H1 (cell line): ENCODE measurements at regions not wholly inside any gene's neighbourhood (a gene's known extent, or its start where the extent isn't known, plus 50 kb on each side); places are given as distances from the start of the nearest gene placed in this dataset.
"Not testable (repeated sequence)": the region's sequence is repeated elsewhere in the genome, so short reads cannot be mapped to it uniquely, and the experiment has no call there.

Experiments used
- CTCF ChIA-PET: fragments of 300-600 bp; sonication (Branson Sonifier 250); formaldehyde crosslinking; loops from one replicate; lab custom pipeline; 2021; ENCODE audit not compliant: partially characterized antibody; lab: Charles Lee
- POLR2A ChIA-PET: fragments of 300-600 bp; sonication (Branson Sonifier 250); formaldehyde crosslinking; loops from one replicate; lab custom pipeline; 2021; ENCODE audit warnings: inconsistent platforms; ENCODE audit not compliant: partially characterized antibody; lab: Charles Lee
- DNase-seq, 2 experiments: peaks; one replicate each; pipeline versions ENCODE4 v3.0.0 to v3.0.0-alpha.2; 2010 to 2022; ENCODE audit warnings: low spot score in 2 of 2, low read depth in 1 of 2, mixed read lengths in 1 of 2
- FAIRE-seq: peaks from 2 replicates; lab custom pipeline; 2011; peaks lifted over from hg19 to GRCh38; lab: Jason Lieb, UNC
- H2AFZ ChIP-seq: 2 replicates; pipeline ENCODE4 v1.8.1; 2012; ENCODE audit warnings: low read length, inconsistent platforms
- H2AK5ac ChIP-seq: 2 replicates; pipeline ENCODE4 v1.6.1; 2013; ENCODE audit warnings: low read depth, low read length
- H2BK120ac ChIP-seq: replicated peaks from 2 replicates; pipeline ENCODE3; 2013; ENCODE audit warnings: low read depth, low read length, inconsistent platforms
- H2BK12ac ChIP-seq: 2 replicates; pipeline ENCODE4 v1.6.1; 2013; ENCODE audit warnings: low read depth, low read length
- H2BK15ac ChIP-seq: 2 replicates; pipeline ENCODE4 v1.6.1; 2013; ENCODE audit warnings: low read length
- H2BK20ac ChIP-seq: 2 replicates; pipeline ENCODE4 v1.6.1; 2013; ENCODE audit warnings: low read length
- H2BK5ac ChIP-seq: 2 replicates; pipeline ENCODE4 v1.6.1; 2013; ENCODE audit warnings: low read depth, low read length
- H3K14ac ChIP-seq: 2 replicates; pipeline ENCODE4 v1.6.1; 2013; ENCODE audit warnings: inconsistent platforms; ENCODE audit not compliant: insufficient read length
- H3K18ac ChIP-seq: 2 replicates; pipeline ENCODE4 v1.6.1; 2013; ENCODE audit warnings: low read length; ENCODE audit errors: extremely low read depth
- H3K23ac ChIP-seq: 2 replicates; pipeline ENCODE4 v1.6.1; 2013; ENCODE audit warnings: inconsistent platforms; ENCODE audit not compliant: insufficient read length
- H3K23me2 ChIP-seq: 2 replicates; pipeline ENCODE4 v1.6.1; 2013; ENCODE audit warnings: low read depth, low read length
- H3K27ac ChIP-seq: 2 replicates; pipeline ENCODE4 v1.6.1; 2011; ENCODE audit warnings: low read depth, low read length, inconsistent platforms
- H3K27me3 ChIP-seq, 4 experiments: replicated peaks in 1 of 4; 1 replicate in 1 of 4; 2 replicates in 3 of 4; pipeline versions ENCODE4 v1.6.1 to v1.8.1; 2011 to 2013; ENCODE audit warnings: low read length in 3 of 4, mild to moderate bottlenecking in 3 of 4, inconsistent platforms in 2 of 4, mixed read lengths in 2 of 4, moderate library complexity in 1 of 4; ENCODE audit not compliant: control insufficient read depth in 3 of 4, insufficient read depth in 3 of 4; ENCODE audit errors: extremely low read depth in 1 of 4
- H3K36me3 ChIP-seq, 4 experiments: 2 replicates each; pipeline versions ENCODE4 v1.6.1 to v1.8.1; 2011 to 2013; ENCODE audit warnings: mild to moderate bottlenecking in 4 of 4, low read length in 3 of 4, moderate library complexity in 2 of 4, control low read depth in 1 of 4, inconsistent platforms in 1 of 4; ENCODE audit not compliant: insufficient read depth in 4 of 4, control insufficient read depth in 2 of 4
- H3K4ac ChIP-seq: replicated peaks from 2 replicates; pipeline ENCODE3; 2013; ENCODE audit warnings: low read length, low read depth, mixed read lengths, inconsistent platforms; ENCODE audit not compliant: insufficient read length
- H3K4me1 ChIP-seq, 4 experiments: replicated peaks in 1 of 4; 1 replicate in 1 of 4; 2 replicates in 3 of 4; pipeline versions ENCODE4 v1.6.1 to v1.8.1; 2011 to 2013; ENCODE audit warnings: low read length in 3 of 4, inconsistent platforms in 2 of 4, mixed read lengths in 1 of 4; ENCODE audit not compliant: insufficient read depth in 4 of 4, control insufficient read depth in 3 of 4
- H3K4me2 ChIP-seq, 2 experiments: 2 replicates each; pipeline versions ENCODE4 v1.6.1 to v1.8.1; 2011 to 2013; ENCODE audit warnings: low read depth in 2 of 2, low read length in 2 of 2, control low read depth in 1 of 2, inconsistent platforms in 1 of 2, mild to moderate bottlenecking in 1 of 2; ENCODE audit not compliant: insufficient read depth in 1 of 2
- H3K4me3 ChIP-seq, 4 experiments: fragments of 200-600, 300-600 bp in 1 of 4; sonication (generic), shearing (Covaris generic), sonication (Bioruptor Twin) in 1 of 4; 2 replicates each; pipeline versions ENCODE4 v1.5.1 to v1.8.1; 2011 to 2016; ENCODE audit warnings: low read length in 4 of 4, low read depth in 3 of 4, control low read depth in 2 of 4, inconsistent platforms in 2 of 4, mild to moderate bottlenecking in 2 of 4, mixed read lengths in 1 of 4, moderate library complexity in 1 of 4; ENCODE audit not compliant: insufficient read depth in 2 of 4; ENCODE audit errors: extremely low read depth in 1 of 4
- H3K56ac ChIP-seq: replicated peaks from 2 replicates; pipeline ENCODE3; 2013; ENCODE audit warnings: low read depth, mild to moderate bottlenecking, mixed read lengths, low read length, inconsistent platforms; ENCODE audit not compliant: insufficient read length
- H3K79me1 ChIP-seq: 2 replicates; pipeline ENCODE4 v1.6.1; 2013; ENCODE audit warnings: low read depth, low read length, control low read depth
- H3K79me2 ChIP-seq, 2 experiments: 2 replicates each; pipeline versions ENCODE4 v1.6.1 to v1.8.1; 2012 to 2013; ENCODE audit warnings: low read length in 2 of 2, mild to moderate bottlenecking in 2 of 2, inconsistent platforms in 1 of 2; ENCODE audit not compliant: insufficient read depth in 2 of 2, control insufficient read depth in 1 of 2
- H3K9ac ChIP-seq, 4 experiments: replicated peaks in 1 of 4; 1 replicate in 1 of 4; 2 replicates in 3 of 4; pipeline versions ENCODE4 v1.6.1 to v1.8.1; 2011 to 2013; ENCODE audit warnings: low read depth in 3 of 4, low read length in 3 of 4, control low read depth in 2 of 4, mild to moderate bottlenecking in 2 of 4, moderate library complexity in 2 of 4, inconsistent platforms in 1 of 4; ENCODE audit errors: extremely low read depth in 1 of 4
- H3K9me3 ChIP-seq, 2 experiments: 2 replicates each; pipeline versions ENCODE4 v1.6.1 to v1.8.1; 2012 to 2013; ENCODE audit warnings: mild to moderate bottlenecking in 2 of 2, moderate library complexity in 2 of 2, control low read depth in 1 of 2, inconsistent platforms in 1 of 2, low read depth in 1 of 2, low read length in 1 of 2, mixed read lengths in 1 of 2; ENCODE audit not compliant: insufficient read depth in 2 of 2
- H4K20me1 ChIP-seq, 2 experiments: replicated peaks in 1 of 2; 2 replicates each; pipeline versions ENCODE3 to v1.8.1; 2011 to 2013; ENCODE audit warnings: inconsistent platforms in 2 of 2, low read length in 2 of 2, mild to moderate bottlenecking in 1 of 2; ENCODE audit not compliant: insufficient read depth in 2 of 2, control insufficient read depth in 1 of 2
- H4K5ac ChIP-seq: 2 replicates; pipeline ENCODE4 v1.6.1; 2013; ENCODE audit warnings: low read length, low read depth, mixed read lengths, inconsistent platforms; ENCODE audit not compliant: insufficient read length
- H4K8ac ChIP-seq: 2 replicates; pipeline ENCODE4 v1.8.0; 2013; ENCODE audit warnings: mild to moderate bottlenecking, moderate library complexity, low read length, inconsistent platforms; ENCODE audit not compliant: insufficient read depth; ENCODE audit errors: extremely low read depth
- H4K91ac ChIP-seq: replicated peaks from 2 replicates; pipeline ENCODE3; 2013; ENCODE audit warnings: low read length, mixed read lengths, inconsistent platforms; ENCODE audit not compliant: insufficient read length
- RAD21 ChIP-seq, 2 experiments: IDR thresholded peaks in 1 of 2; conservative IDR thresholded peaks in 1 of 2; 2 replicates each; pipeline ENCODE4 v1.6.1; 2011; ENCODE audit warnings: low read depth in 2 of 2, low read length in 2 of 2, improper control_type of control experiment in 1 of 2, inconsistent platforms in 1 of 2, mild to moderate bottlenecking in 1 of 2, moderate library complexity in 1 of 2
- WGBS, 2 experiments: shearing (Covaris generic) in 1 of 2; methylation state at CpG; one replicate each; pipeline versions ENCODE4 v1.1.6 to v1.1.7; 2013 to 2015; ENCODE audit warnings: low lambda C conversion rate in 2 of 2, mixed read lengths in 2 of 2, inconsistent platforms in 1 of 2, low coverage in 1 of 2, missing lambda C conversion rate in 1 of 2; ENCODE audit not compliant: insufficient replicate concordance in 2 of 2, insufficient coverage in 1 of 2, insufficient read length in 1 of 2; ENCODE audit errors: extremely low coverage in 1 of 2, missing lambda C conversion rate in 1 of 2; 5-methylcytosine and 5-hydroxymethylcytosine counted together
- TF ChIP-seq, protein P1 (sequence below), 3 experiments: IDR thresholded peaks; 1 replicate in 2 of 3; 2 replicates in 1 of 3; pipeline versions ENCODE4 v1.5.1 to v1.6.1; 2011; ENCODE audit warnings: low read length in 3 of 3, mild to moderate bottlenecking in 3 of 3, inconsistent platforms in 2 of 3, low read depth in 1 of 3, moderate library complexity in 1 of 3; ENCODE audit not compliant: insufficient read depth in 1 of 3; ENCODE audit errors: control extremely low read depth in 1 of 3

DNA sequence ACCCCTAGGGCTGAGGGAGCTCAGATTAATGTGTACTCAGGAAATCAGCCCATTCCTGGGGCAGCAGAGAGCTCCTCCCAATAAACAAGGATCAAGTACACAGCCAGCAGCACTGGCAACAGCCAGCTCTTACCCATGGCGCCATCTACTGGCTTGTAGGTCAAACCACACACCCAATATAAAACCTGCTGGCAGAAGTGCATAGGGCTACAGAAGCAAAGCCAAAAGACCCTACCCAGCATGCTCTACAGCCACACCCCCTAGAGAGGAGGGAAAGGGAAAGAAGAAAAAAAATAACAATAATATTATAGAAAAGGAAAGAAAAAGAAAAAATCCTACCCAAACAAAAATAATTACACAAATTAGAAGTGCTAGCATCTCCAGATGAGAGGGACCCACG, 127.5 kb upstream of the PABPC3 start:
- not testable (repeated sequence) for H3K4ac ChIP-seq, H3K27me3 ChIP-seq, DNase-seq, H2BK120ac ChIP-seq, H3K36me3 ChIP-seq, H3K79me2 ChIP-seq, H4K91ac ChIP-seq, FAIRE-seq, H2BK20ac ChIP-seq, H3K9me3 ChIP-seq, H3K56ac ChIP-seq, H4K20me1 ChIP-seq, H3K4me1 ChIP-seq, H2BK12ac ChIP-seq, H3K23me2 ChIP-seq, H3K23ac ChIP-seq, H3K18ac ChIP-seq, H3K14ac ChIP-seq, H2AFZ ChIP-seq, H2AK5ac ChIP-seq, H2BK15ac ChIP-seq, H2BK5ac ChIP-seq, H4K5ac ChIP-seq, H3K79me1 ChIP-seq, H3K27ac ChIP-seq, H4K8ac ChIP-seq
- Histone ChIP-seq H3K4me3 (peak overlapping the region; percentile 21 to 63 (median 36); a peak in 6 of 8 replicates), H3K4me2 (peak overlapping the region; percentile 63 to 68; a peak in 3 of 4 replicates), H3K9ac (0 out of 7 replicates have a peak overlapping the region, but pooled peaks of 1 of the 4 experiments have one; percentile 22)
- WGBS, 2 experiments: 33% methylated on average over 2 of the region's 2 CpGs; no CpG with 5 or more reads in 1 of the 2 experiments
- TF ChIP-seq RAD21 (IDR thresholded peaks at IDR 0.05 in 1 of 2, conservative IDR thresholded peaks at IDR 0.05 in 1 of 2; ENCODE audit: low read depth in 2 of 2, low read length in 2 of 2): peak; percentile 37 to 41; a peak in 2 of 4 replicates
- TF ChIP-seq, protein P1, sequence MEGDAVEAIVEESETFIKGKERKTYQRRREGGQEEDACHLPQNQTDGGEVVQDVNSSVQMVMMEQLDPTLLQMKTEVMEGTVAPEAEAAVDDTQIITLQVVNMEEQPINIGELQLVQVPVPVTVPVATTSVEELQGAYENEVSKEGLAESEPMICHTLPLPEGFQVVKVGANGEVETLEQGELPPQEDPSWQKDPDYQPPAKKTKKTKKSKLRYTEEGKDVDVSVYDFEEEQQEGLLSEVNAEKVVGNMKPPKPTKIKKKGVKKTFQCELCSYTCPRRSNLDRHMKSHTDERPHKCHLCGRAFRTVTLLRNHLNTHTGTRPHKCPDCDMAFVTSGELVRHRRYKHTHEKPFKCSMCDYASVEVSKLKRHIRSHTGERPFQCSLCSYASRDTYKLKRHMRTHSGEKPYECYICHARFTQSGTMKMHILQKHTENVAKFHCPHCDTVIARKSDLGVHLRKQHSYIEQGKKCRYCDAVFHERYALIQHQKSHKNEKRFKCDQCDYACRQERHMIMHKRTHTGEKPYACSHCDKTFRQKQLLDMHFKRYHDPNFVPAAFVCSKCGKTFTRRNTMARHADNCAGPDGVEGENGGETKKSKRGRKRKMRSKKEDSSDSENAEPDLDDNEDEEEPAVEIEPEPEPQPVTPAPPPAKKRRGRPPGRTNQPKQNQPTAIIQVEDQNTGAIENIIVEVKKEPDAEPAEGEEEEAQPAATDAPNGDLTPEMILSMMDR (IDR thresholded peaks at IDR 0.05; ENCODE audit: control extremely low read depth in 1 of 3, insufficient read depth in 1 of 3, low read depth in 1 of 3, low read length in 3 of 3): peak in 2 of 3 experiments; percentile 13 to 15; a peak in 1 of 4 replicates
- ChIA-PET POLR2A (interaction anchor here (1.0 kb wide), 1 partner anchor 46 kb away, joined by 4 read pairs; a partner anchor contains a TSS), CTCF (interaction anchor here (1.1 to 1.3 kb wide), 2 partner anchors 16 to 24 kb away, joined by 4 to 5 read pairs; no protein-coding TSS in a partner anchor)
